ENCODE measurements at regions not wholly inside any gene's neighbourhood (a gene's known extent, or its start where the extent isn't known, plus 50 kb on each side); places are given as distances from the start of the nearest gene placed in this dataset.

DNA sequence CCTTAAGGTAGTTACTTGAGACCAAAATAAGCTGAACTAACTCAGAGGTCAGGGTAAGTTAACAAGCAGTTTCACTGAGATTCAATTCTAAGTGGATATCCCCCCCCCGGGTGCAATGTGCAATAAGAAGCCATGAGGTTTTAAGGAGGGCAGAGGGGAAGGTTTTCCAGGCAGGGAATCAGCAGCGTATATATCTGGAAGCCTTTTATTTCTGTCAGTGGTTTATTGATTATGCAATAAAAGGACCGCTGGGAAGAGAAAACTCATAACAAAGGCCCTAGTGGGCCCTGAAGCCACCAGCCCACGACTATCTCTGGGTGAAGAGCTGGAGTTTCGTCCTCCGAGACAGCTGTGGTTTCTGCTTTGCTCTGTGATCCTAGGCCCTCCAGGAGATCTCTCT is 53.1 kb upstream of the CTPS1 start:
- Mint-ChIP-seq H3K27ac (ENCODE audit: unreplicated experiment) (peak overlapping the region; percentile 45), H3K27me3 (ENCODE audit: low read depth) (no peaks in the 10 kb centered on the region), H3K4me1 (peaks cover 3% of the 10 kb centered on the region), H3K9me3 (no peaks in the 10 kb centered on the region), H3K4me3 (no peak overlapping the region), H3K36me3 (ENCODE audit: low read depth) (no peaks in the 10 kb centered on the region)
- TF ChIP-seq, protein P1, sequence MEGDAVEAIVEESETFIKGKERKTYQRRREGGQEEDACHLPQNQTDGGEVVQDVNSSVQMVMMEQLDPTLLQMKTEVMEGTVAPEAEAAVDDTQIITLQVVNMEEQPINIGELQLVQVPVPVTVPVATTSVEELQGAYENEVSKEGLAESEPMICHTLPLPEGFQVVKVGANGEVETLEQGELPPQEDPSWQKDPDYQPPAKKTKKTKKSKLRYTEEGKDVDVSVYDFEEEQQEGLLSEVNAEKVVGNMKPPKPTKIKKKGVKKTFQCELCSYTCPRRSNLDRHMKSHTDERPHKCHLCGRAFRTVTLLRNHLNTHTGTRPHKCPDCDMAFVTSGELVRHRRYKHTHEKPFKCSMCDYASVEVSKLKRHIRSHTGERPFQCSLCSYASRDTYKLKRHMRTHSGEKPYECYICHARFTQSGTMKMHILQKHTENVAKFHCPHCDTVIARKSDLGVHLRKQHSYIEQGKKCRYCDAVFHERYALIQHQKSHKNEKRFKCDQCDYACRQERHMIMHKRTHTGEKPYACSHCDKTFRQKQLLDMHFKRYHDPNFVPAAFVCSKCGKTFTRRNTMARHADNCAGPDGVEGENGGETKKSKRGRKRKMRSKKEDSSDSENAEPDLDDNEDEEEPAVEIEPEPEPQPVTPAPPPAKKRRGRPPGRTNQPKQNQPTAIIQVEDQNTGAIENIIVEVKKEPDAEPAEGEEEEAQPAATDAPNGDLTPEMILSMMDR (conservative IDR thresholded peaks at IDR 0.05) = no peak
- no peak for DNase-seq (ENCODE audit: low read depth, low spot score)

DNA sequence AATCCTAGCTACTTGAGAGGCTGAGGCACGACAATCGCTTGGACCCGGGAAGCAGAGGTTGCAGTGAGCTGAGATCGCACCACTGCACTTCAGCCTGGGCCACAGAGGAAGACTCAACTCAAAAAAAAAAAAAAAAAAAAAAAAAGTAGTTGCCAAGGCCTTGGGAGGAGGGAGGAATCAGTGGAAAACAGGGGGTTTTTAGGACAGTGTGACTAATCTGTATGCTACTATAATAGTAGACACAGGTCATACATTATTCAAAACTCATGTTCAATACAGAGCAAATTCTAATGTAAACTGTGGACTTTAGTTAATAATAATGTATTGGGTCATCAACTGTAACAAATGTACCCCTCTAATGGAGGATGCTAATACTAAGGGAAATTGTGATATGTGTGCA is 51.7 kb upstream of the CTPS1 start:
- Mint-ChIP-seq H3K9me3 (no peaks in the 10 kb centered on the region), H3K27me3 (ENCODE audit: low read depth) (no peaks in the 10 kb centered on the region), H3K4me3 (no peak overlapping the region), H3K36me3 (ENCODE audit: low read depth) (no peaks in the 10 kb centered on the region), H3K27ac (ENCODE audit: unreplicated experiment) (no peak overlapping the region), H3K4me1 (peaks cover 3% of the 10 kb centered on the region)
- TF ChIP-seq, protein P1 (conservative IDR thresholded peaks at IDR 0.05) = no peak
- no peak for DNase-seq (ENCODE audit: low read depth, low spot score)

DNA sequence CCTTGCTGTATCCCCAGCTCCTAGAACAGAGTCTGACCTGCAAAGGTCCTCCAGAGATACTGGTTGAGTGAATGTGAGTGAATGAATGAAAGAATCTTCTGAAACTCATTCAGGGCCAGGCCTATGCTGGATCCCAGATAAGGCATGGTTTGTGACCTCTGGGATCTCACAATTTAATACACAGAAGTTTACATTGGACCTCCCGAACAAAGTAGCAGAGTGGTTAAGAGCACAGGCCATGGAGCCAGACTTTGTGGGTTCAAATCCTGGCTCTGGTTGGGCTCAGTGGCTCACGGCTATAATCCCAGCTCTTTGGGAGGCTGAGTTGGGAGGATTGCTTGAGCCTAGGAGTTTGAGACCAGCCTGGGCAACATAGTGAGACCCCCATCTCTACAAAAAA is 50.8 kb upstream of the CTPS1 start:
- TF ChIP-seq, protein P1 (conservative IDR thresholded peaks at IDR 0.05) = no peak
- H3K27me3 Mint-ChIP-seq (ENCODE audit: low read depth) = no peaks in the 10 kb centered on the region
- H3K4me1 Mint-ChIP-seq = peaks cover 3% of the 10 kb centered on the region
- H3K9me3 Mint-ChIP-seq = no peaks in the 10 kb centered on the region
- H3K4me3 Mint-ChIP-seq = no peak overlapping the region
- no peak for DNase-seq (ENCODE audit: low read depth, low spot score)
- no peak overlapping the region for H3K27ac Mint-ChIP-seq (ENCODE audit: unreplicated experiment)
- H3K36me3 Mint-ChIP-seq (ENCODE audit: low read depth) = no peaks in the 10 kb centered on the region

DNA sequence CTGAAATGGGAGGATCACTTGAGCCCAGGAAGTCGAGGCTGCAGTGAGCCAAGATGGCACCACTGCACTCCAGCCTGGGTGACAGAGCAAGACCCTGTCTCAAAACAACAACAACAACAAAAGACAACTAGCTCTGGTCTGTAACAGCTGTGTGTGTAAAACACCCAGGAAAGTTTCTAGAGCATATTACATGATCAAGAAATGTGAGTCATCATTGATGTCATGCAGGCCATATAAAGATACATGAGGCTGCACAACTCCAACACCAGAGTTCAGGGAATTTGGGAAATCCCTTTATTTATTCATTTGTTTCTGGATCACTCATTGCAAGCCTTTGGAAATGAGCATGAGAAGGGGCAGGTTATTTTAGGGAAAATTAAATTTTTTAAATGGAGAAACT is 50.3 kb upstream of the CTPS1 start:
- no peak for DNase-seq (ENCODE audit: low read depth, low spot score)
- H3K27me3 Mint-ChIP-seq (ENCODE audit: low read depth) = no peaks in the 10 kb centered on the region
- TF ChIP-seq, protein P1 (conservative IDR thresholded peaks at IDR 0.05) = no peak
- H3K9me3 Mint-ChIP-seq = no peaks in the 10 kb centered on the region
- no peak overlapping the region for H3K4me3 Mint-ChIP-seq
- H3K4me1 Mint-ChIP-seq = peaks cover 3% of the 10 kb centered on the region
- no peaks in the 10 kb centered on the region for H3K36me3 Mint-ChIP-seq (ENCODE audit: low read depth)
- no peak overlapping the region for H3K27ac Mint-ChIP-seq (ENCODE audit: unreplicated experiment)
